Mammary epithelial cell (primary cell): ENCODE measurements at regions not wholly inside any gene's neighbourhood (a gene's known extent, or its start where the extent isn't known, plus 50 kb on each side); places are given as distances from the start of the nearest gene placed in this dataset.

Experiments used
- CTCF ChIP-seq, 2 donors: IDR thresholded peaks in 1 of 2; conservative IDR thresholded peaks in 1 of 2; 2 replicates each; pipeline ENCODE4 v1.5.1; 2011 to 2012; ENCODE audit warnings: inconsistent platforms in 2 of 2, low read length in 2 of 2, mild to moderate bottlenecking in 2 of 2, control low read depth in 1 of 2, low read depth in 1 of 2; ENCODE audit not compliant: insufficient read depth in 1 of 2; ENCODE audit errors: extremely low read depth in 1 of 2
- EZH2 ChIP-seq: IDR thresholded peaks from 2 replicates; pipeline ENCODE4 v1.6.1; 2012; ENCODE audit warnings: low read length, inconsistent platforms, borderline replicate concordance

- no peak for TF ChIP-seq CTCF (conservative IDR thresholded peaks at IDR 0.05 in 1 of 2, IDR thresholded peaks at IDR 0.05 in 1 of 2; ENCODE audit: extremely low read depth in 1 of 2, insufficient read depth in 1 of 2, low read depth in 1 of 2, low read length in 2 of 2)
- no peak for TF ChIP-seq EZH2
Observed at GRCh38 chr6:88311561-88311960, 145.4 kb upstream of the CNR1 start.
